Activated T-helper 2 cell treated with anti-CD3 and anti-CD28 coated beads, Interferon-gamma antibody, Interleukin-2, Interleukin-4, amounts not matched to agents 10 μg/mL and 5 μg/mL and 100 μg/mL, durations not matched to agents 14 hours and 24 hours and 36 hours (primary cell): ENCODE measurements at regions not wholly inside any gene's neighbourhood (a gene's known extent, or its start where the extent isn't known, plus 50 kb on each side); places are given as distances from the start of the nearest gene placed in this dataset.
"Not testable (repeated sequence)": the region's sequence is repeated elsewhere in the genome, so short reads cannot be mapped to it uniquely, and the experiment has no call there.

Experiments used
- DNase-seq: peaks from one replicate; pipeline ENCODE4 v3.0.0; 2021; ENCODE audit warnings: low spot score
- H3K27ac Mint-ChIP-seq: one replicate; pipeline ENCODE4 v1.8.0; 2021; ENCODE audit warnings: mixed read lengths
- H3K27me3 Mint-ChIP-seq: one replicate; pipeline ENCODE4 v1.8.0; 2021; ENCODE audit warnings: low read depth, mixed read lengths
- H3K36me3 Mint-ChIP-seq: one replicate; pipeline ENCODE4 v1.8.0; 2021; ENCODE audit warnings: low read depth, mixed read lengths
- H3K4me1 Mint-ChIP-seq: one replicate; pipeline ENCODE4 v1.8.0; 2021; ENCODE audit warnings: low read depth, mixed read lengths
- H3K4me3 Mint-ChIP-seq: one replicate; pipeline ENCODE4 v1.8.0; 2021; ENCODE audit warnings: low read depth, mild to moderate bottlenecking, moderate library complexity, mixed read lengths
- H3K9me3 Mint-ChIP-seq: one replicate; pipeline ENCODE4 v1.8.0; 2021; ENCODE audit warnings: mixed read lengths
- intact Hi-C: fragments of 100-400 bp; cut with micrococcal nuclease; formaldehyde crosslinking; loops from one replicate; pipeline ENCODE4 v1.15.1; 2023

DNA sequence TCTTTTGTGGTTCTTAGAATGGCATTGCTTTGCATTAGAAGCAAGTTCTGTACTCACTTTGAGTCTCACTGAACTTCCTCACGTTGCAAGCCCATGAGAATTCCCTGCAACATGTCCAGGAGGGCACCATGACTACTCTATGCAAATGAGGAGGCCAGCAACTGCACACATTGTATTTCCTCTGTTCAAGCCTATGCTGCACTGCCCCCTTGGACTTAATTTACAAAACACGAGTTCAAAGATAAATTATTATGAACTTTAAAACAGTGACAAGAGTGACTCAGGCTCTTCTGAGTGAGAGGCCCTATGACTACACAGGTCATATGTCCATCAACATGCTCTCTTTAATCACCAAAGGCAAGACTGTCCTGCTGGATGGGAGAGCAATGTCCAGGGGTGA, 484.2 kb upstream of the ATP11B start:
- Mint-ChIP-seq H3K9me3 (no peaks in the 10 kb centered on the region), H3K27ac (no peak overlapping the region), H3K4me1 (no peaks in the 10 kb centered on the region), H3K36me3 (no peaks in the 10 kb centered on the region), H3K4me3 (no peak overlapping the region), H3K27me3 (no peaks in the 10 kb centered on the region)
- no peak for DNase-seq
- intact Hi-C loops: no loop called here

DNA sequence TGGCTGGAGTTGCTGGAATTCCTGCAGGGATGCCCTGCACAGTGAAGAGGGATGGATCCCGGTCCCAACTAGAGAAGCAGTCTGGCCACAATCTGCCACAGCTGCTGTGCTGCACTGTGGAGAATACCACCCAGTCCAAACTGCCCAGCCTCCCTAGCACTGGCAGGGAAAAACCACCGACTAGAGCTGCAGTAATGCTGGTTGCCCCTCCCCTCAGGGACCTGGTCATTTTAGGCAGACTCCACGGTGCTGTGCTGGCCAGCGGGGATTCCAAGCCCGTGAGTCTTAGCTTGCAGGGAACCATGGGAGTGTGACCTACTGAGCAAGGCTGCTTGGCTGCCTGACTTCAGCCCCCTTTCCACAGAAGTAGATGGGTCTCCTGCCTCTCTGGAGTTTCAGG, 478.0 kb upstream of the ATP11B start:
- Mint-ChIP-seq H3K36me3 (no peaks in the 10 kb centered on the region), H3K4me1 (no peaks in the 10 kb centered on the region), H3K27me3 (no peaks in the 10 kb centered on the region), H3K4me3 (no peak overlapping the region), H3K27ac (no peak overlapping the region), H3K9me3 (peaks cover 26% of the 10 kb centered on the region)
- intact Hi-C loops: no loop called here
- no peak for DNase-seq

GRCh38 chr3:182323126-182323700, 470.1 kb upstream of the ATP11B start:
- H3K4me1 Mint-ChIP-seq: no peaks in the 10 kb centered on the region
- H3K36me3 Mint-ChIP-seq: no peaks in the 10 kb centered on the region
- peaks cover 21% of the 10 kb centered on the region for H3K9me3 Mint-ChIP-seq
- H3K27ac Mint-ChIP-seq: no peak overlapping the region
- no peak for DNase-seq
- no peak overlapping the region for H3K4me3 Mint-ChIP-seq
- H3K27me3 Mint-ChIP-seq: no peaks in the 10 kb centered on the region
- intact Hi-C loops: no loop called here

DNA sequence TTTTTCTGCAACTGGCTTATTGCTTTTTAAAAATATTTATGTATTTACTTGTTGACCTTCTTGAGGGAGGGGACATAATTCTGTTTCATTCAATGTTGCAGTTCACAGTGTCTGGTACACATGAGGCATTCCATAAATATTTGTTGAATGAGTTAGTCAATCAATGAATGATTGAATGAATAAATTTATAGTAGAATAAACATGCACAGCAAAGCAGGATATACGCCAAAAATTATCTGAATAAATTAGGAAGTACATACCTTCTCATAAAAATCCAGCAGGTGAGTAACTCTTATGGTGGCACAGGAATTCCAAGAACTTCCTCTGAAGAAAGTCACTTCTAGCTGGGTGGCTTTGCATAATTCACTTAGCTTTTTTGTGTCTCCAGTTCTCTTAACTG, 469.4 kb upstream of the ATP11B start:
- intact Hi-C loops: no loop called here
- H3K27me3 Mint-ChIP-seq: no peaks in the 10 kb centered on the region
- no peak overlapping the region for H3K27ac Mint-ChIP-seq
- H3K4me3 Mint-ChIP-seq: no peak overlapping the region
- H3K36me3 Mint-ChIP-seq: no peaks in the 10 kb centered on the region
- H3K9me3 Mint-ChIP-seq: peaks cover 15% of the 10 kb centered on the region
- no peaks in the 10 kb centered on the region for H3K4me1 Mint-ChIP-seq
- DNase-seq: no peak

DNA sequence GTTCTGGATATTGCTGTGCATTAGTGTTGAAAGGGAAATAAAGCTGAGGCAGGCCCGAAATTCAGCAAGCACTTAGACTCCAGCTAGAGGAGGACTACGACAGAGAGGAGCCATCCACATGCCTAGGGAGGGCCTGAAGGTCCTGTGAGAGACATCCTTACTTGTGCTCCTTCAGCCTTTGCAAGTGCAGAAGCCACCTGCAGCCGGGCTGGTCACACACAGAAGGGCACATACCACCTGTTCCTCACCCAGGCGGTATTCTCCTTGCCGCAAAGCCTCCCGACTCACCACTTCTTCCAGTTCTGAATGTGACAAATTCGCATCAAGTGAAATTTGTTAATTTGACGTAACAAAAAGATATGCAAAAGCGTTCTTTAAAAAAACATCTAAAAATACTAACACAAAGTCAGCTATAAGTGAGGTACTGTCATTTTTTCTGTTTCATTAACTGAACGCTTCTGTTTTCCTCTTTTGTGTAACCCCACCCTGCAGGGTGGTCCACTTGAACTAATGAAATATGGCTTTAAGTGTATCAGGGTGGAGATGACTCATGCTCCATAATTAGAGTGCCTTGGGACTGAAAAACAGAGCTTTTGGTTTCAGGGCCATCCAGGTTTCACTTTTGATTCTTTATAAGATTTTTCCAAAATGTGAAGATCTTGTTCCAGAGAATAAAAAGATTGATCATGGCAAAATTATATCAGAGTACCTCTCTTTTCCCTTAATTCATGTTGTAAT, 467.9 kb upstream of the ATP11B start:
- Mint-ChIP-seq H3K4me1 (no peaks in the 10 kb centered on the region), H3K27ac (no peak overlapping the region), H3K27me3 (no peaks in the 10 kb centered on the region), H3K4me3 (no peak overlapping the region), H3K9me3 (peaks cover under 1% of the 10 kb centered on the region), H3K36me3 (no peaks in the 10 kb centered on the region)
- intact Hi-C loops: no loop called here
- DNase-seq: no peak

DNA sequence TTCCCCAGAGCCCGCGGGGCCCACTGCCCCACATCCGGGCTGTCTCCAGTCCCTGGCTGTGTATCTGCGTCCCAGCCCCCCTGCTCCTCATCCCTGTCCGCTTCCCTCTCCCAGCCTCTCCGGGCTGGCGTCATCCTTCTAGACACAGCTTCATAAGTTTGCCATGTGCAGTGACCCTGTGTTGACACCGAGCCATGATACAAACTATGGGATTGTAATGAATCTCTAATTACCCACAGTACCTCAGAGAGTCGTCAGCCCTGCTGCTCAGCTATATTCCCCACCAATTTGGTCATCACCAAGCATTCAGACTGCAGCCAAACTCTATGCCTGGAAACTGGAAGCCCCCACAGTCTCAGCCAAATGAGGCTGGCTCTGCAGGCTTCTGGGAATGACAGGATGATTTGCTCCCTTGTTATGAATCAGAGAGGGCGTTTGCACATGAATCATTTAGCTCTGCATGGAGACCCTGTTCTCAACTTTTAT, 466.1 kb upstream of the ATP11B start:
- Mint-ChIP-seq H3K9me3 (no peaks in the 10 kb centered on the region), H3K4me1 (no peaks in the 10 kb centered on the region), H3K27ac (no peak overlapping the region), H3K27me3 (no peaks in the 10 kb centered on the region), H3K36me3 (no peaks in the 10 kb centered on the region), H3K4me3 (no peak overlapping the region)
- no peak for DNase-seq
- intact Hi-C loops: no loop called here

- no peaks in the 10 kb centered on the region for H3K9me3 Mint-ChIP-seq
- H3K4me1 Mint-ChIP-seq: no peaks in the 10 kb centered on the region
- DNase-seq: no peak
- no peak overlapping the region for H3K4me3 Mint-ChIP-seq
- H3K27me3 Mint-ChIP-seq: no peaks in the 10 kb centered on the region
- no peaks in the 10 kb centered on the region for H3K36me3 Mint-ChIP-seq
- H3K27ac Mint-ChIP-seq: no peak overlapping the region
- intact Hi-C loops: no loop called here
Observed at GRCh38 chr3:182330646-182331045, 462.7 kb upstream of the ATP11B start.

DNA sequence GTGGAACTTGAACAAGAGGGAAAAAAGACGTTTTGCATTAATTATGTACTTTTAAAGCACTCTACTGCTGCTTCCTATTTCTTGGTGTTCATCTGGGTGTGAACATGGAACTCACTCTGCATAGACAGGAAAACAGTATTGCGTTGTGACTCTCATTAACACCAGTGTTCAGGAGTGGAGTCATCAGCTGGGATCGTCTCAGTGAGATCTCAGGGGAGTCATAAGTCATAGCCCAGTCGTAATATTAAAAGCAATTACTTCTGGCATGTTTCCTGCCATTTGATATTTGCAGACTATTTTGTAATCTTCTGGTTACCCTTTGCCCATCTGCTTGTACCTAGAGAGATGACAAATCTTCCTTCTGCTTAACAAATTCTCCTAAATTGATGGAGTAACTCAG, 462.0 kb upstream of the ATP11B start:
- no peak for DNase-seq
- Mint-ChIP-seq H3K27ac (no peak overlapping the region), H3K9me3 (no peaks in the 10 kb centered on the region), H3K4me1 (no peaks in the 10 kb centered on the region), H3K4me3 (no peak overlapping the region), H3K36me3 (no peaks in the 10 kb centered on the region), H3K27me3 (no peaks in the 10 kb centered on the region)
- intact Hi-C loops: no loop called here

DNA sequence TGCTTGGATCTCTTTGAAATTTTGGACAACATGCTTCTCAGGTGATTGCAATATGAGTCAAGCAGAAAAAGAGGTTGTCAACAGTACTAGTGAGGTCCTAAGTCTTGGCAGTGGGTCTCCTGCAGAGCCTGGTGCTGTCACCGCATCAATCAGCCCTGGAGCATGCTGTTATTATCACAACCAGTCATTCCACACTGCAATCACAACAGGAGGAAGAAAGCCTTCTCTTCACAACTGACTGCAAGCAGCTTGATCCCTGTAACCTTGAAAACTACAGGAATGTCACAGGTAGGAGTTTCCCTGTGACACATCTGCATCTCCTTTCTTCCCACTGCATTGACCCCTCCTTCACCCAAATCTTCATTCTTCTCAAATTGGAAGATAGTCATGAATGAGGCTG, 451.1 kb upstream of the ATP11B start:
- no peak for DNase-seq
- H3K9me3 Mint-ChIP-seq: no peaks in the 10 kb centered on the region
- intact Hi-C loops: no loop called here
- no peak overlapping the region for H3K27ac Mint-ChIP-seq
- H3K4me3 Mint-ChIP-seq: no peak overlapping the region
- H3K27me3 Mint-ChIP-seq: no peaks in the 10 kb centered on the region
- no peaks in the 10 kb centered on the region for H3K36me3 Mint-ChIP-seq
- no peaks in the 10 kb centered on the region for H3K4me1 Mint-ChIP-seq

DNA sequence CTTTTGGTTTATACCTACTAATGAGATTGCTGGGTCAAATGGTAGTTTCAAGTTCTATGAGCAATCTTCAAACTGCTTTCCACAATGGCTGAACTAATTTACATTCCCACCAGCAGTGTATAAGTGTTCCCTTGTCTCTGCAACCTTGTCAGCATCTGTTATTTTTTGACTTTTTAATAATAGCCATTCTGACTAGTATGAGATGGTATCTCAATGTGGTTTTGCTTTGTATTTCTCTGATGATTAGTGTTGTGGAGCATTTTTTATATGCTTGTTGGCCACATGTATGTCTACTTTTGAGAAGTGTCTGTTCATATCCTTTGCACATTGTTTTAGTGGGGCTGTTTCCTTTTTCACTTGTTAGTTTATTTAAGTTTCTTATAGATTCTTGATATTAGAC, 449.3 kb upstream of the ATP11B start:
- H3K36me3 Mint-ChIP-seq, H3K4me3 Mint-ChIP-seq, intact Hi-C loops: not testable (repeated sequence)

DNA sequence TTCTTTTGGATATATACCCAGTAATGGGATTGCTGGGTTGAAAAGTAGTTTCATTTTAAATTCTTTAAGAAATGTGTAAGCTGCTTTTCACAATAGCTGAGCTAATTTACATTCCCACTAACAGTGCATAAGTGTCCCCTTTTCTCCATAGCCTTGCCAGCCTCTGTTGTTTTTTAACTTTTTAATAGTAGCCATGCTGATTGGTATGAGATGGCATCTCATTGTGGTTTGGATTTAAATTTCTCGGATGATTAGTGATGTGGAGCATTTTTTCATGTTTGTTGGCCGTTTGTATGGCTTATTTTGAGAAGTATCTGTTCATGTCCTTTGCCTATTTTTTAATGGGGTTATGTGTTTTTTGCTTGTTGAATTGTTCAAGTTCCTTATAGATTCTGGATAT, 444.3 kb upstream of the ATP11B start:
- Mint-ChIP-seq H3K36me3 (no peaks in the 10 kb centered on the region), H3K4me1 (no peaks in the 10 kb centered on the region), H3K27ac (no peak overlapping the region), H3K27me3 (no peaks in the 10 kb centered on the region), H3K4me3 (no peak overlapping the region), H3K9me3 (no peaks in the 10 kb centered on the region)
- DNase-seq: no peak
- intact Hi-C loops: no loop called here

More for the DNA sequence above, 449.3 kb upstream of the ATP11B start:
- not testable (repeated sequence) for DNase-seq, H3K9me3 Mint-ChIP-seq, H3K27me3 Mint-ChIP-seq, H3K27ac Mint-ChIP-seq, H3K4me1 Mint-ChIP-seq

DNA sequence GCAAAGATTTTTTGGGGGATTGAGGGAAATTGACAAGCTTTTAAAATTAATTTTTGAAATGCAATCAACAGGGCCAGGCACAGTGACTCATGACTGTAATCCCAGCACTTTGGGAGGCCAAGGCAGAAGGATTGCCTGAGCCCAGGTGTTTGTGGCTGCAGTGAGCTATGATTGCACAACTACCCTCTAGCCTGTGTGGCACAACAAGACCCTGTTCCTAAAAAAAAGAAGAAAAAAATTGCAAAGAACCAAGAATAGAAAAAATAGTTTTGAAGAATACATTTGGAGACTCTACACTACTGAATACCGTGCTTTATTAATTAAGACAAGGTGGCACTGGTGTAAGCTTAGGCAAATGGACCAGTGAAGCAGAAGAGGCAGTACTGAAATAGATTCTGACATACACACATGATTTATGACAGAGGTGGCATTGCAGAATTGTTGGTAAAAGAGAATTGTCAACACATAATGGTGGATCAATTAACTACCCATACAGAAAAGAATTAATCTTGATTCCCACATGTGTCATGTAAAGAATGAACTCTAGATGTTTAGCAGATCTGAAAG, 443.3 kb upstream of the ATP11B start:
- Mint-ChIP-seq H3K27ac (no peak overlapping the region), H3K4me1 (no peaks in the 10 kb centered on the region), H3K36me3 (no peaks in the 10 kb centered on the region), H3K9me3 (no peaks in the 10 kb centered on the region), H3K27me3 (no peaks in the 10 kb centered on the region), H3K4me3 (no peak overlapping the region)
- intact Hi-C loops: no loop called here
- DNase-seq: no peak

DNA sequence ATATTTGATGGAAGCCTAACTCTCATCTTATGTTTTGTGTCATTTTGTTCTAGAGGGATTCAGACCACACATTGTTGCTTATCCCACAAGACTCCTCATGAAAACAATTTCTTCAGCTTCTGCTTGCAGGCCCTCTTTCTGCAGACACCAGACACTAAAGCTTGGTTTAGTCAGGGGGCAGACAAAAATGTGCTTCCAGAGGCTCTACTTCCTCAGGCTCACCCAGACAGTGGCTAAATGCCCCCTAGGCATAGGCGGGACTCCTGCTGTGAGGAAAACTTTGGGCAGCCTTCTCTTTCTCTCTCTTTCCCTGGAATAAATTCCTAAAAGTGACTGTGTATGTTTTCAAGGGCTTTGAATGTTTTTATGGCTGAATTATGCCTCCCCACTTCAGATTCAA, 435.4 kb upstream of the ATP11B start:
- Mint-ChIP-seq H3K27me3 (no peaks in the 10 kb centered on the region), H3K9me3 (no peaks in the 10 kb centered on the region), H3K36me3 (no peaks in the 10 kb centered on the region), H3K4me3 (no peak overlapping the region), H3K4me1 (no peaks in the 10 kb centered on the region), H3K27ac (no peak overlapping the region)
- no peak for DNase-seq
- intact Hi-C loops: no loop called here
